ENCODE measurements at regions not wholly inside any gene's neighbourhood (a gene's known extent, or its start where the extent isn't known, plus 50 kb on each side); places are given as distances from the start of the nearest gene placed in this dataset.

DNA sequence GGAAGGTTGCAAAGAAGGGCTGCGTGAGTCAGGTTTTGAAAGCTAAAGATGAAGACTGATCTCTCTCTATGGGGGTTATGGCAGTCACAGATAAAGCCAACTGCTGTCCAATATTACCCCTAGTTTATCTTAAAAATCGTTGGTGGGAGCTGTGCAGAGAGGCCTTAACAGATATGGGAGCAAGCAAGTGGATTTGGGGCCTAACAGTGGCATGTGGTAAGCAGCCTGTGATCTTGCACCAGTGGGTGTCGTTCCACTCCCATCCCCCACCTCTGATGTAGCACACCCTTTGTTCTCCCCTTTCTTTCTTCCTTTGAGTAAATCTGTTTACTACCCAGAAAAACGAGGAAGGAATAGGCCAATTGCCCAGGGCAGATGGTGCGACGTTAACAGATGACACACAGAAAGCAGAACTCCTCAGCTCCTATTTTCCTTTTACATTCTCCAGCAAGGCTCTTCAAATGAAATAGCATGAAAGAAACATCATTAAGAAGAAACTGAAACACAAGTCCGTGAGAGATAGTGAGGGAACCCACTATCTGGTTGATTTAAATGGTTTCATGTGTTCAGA is 274.1 kb upstream of the CITED2 start:
- peak in 1 of 42 donors; percentile 2 for DNase-seq
- intact Hi-C loops (cut with DNase I), result no loop called here

DNA sequence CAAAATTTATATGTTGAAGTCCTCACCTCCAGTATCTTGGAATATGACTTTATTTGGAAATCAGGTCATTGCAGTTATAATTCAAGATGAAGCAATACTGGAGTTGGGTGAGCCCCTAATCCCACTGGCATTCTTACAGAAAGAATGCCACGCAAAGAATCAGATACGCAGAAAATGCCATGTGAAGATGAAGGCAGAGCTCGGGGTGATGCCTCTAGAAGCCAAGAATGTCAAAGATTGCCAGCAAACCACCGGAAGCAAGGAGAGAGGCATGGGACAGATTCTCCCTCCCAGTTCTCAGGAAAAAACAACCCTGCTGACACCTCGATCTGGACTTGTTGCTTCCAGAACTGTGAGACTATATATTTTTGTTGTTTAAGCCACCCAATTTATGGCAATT is 273.4 kb upstream of the CITED2 start:
- no peak for DNase-seq
- intact Hi-C loops (cut with DNase I), result no loop called here

DNA sequence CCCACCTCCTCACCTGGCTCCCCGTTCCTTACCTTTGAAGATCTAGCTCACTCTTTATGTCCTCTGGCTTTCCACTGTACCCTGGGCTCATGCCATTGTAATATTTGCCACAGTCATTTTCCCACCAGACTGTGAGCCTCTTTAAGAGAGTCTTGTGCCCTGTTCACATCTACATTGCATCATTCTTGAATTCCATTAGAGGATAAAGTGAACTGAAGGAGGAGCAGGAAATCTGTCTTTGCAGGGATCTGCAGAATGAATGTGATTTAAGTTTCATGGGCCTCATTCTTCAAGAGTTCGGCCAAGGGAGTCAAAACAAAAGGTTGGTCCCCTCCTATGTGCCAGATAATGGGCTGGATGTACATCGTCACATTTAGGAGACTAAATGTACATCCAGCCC is 272.6 kb upstream of the CITED2 start:
- no peak for DNase-seq
- intact Hi-C loops (cut with DNase I), result no loop called here

DNA sequence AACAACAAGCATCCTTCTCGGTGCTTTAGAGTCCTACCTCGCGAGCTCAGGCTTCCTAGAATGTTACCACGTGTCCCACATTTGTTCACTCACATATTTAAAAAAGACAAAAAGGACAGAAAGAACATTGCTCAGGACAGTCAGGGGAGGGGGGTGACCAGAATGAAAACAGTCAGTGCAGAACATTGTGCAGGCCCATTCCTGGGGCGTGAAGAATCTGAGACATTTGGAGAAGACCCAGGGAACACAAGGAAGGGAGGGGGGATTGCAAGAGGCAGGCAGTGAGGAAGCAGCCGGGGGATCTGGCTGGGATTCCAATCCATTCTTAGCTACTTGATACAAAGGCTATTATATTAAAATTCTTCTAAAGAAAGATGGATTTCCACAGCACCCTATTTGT is 270.4 kb upstream of the CITED2 start:
- intact Hi-C loops (cut with DNase I), result no loop called here

DNA sequence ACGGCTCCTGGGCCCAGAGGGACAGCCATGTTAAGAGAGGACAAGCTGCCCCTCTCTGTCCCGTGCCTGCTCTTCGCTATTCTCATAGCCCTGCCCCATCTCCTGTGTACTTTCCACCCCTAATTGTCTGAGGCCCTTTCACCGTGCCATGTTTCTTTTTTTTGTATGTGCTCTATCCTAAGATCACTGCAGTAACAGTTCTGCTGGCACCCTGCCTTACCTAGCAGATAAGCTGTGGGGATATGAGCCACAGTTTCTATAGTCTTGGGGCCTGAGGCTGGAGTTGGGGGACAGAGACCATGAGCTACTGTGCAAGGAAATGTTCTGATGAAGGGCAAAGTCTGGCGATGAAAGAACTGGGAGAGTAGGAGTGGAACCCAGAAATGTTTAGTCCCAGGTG is 269.5 kb upstream of the CITED2 start:
- no peak for DNase-seq
- intact Hi-C loops (cut with DNase I), result no loop called here

More for the DNA sequence above, 270.4 kb upstream of the CITED2 start:
- DNase-seq, result no peak

DNA sequence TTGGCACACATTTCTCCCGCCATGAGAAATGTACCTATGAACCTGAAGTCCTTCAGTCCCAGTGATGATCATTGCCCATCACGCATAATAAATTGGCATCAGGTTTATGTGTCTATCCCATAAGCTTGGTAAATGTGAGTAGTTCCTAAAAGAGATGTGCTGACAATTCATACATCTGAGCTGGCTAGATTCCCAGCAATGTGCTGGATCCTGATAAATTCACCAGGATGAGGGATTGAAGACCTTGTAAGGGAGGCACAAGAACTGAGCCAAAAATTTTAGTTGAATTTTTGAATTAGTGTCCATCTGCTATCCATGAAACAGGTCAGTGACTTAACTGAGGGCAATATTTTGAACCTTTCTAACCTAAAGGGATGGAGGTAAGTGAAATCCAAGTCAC is 267.9 kb upstream of the CITED2 start:
- intact Hi-C loops (cut with DNase I), result no loop called here
- no peak for DNase-seq

DNA sequence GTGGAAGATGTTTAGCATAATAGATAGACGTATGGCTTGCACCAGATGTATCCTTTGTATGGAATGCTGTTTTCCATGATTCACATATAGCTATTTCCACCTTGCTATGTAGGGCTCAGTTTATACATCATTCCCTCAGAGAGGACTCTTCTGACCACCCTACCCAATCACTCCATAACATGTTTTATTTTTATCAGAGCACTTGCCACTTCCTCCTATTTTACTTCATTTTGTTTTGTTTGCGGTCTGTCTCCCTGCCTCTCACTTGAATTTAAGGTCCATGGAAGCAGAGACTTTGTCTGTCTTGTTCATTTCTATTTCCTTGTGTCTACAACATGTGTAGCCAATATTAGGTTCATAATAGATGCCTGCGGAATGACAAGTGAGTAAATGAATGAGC is 266.9 kb upstream of the CITED2 start:
- intact Hi-C loops (cut with DNase I), result no loop called here
- DNase-seq, result no peak

DNA sequence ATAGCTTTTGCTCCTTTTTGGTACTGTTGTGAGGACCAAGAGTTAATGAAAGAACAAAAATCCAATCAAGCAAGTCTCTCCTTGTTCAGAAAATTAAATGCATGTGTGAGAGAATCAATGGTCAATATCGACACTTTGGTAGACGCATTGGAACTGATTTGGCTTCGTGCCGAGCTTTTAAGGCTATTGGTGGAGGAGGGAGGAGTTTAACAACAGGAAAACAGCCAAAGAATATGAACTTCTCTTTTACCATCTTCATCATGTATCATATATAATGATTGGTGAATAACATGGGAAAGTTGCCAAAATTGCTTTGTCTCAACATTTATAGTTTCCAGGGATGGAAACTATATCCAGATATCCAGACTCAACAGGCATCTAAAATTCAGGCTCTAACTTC is 266.5 kb upstream of the CITED2 start:
- DNase-seq, result no peak
- intact Hi-C loops (cut with DNase I), result no loop called here

DNA sequence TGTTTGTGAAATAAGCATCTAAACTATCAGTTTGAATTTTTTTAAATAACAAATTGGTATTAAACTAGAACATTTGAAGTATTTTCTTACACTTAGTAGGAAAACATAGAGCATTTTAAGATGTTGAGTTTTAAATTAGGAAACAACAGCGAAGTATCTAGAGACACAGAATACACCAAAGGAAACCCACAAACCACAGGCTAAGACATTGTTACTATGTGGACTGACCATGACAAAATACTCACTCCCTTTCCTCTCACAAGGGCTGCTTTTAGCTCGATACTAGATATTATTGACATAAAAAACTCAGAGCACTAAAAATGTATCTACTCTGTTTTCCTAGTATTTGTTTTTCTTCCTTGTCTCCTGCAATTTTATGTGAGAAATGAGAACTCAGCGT is 266.0 kb upstream of the CITED2 start:
- no peak for DNase-seq
- intact Hi-C loops (cut with DNase I), result no loop called here

DNA sequence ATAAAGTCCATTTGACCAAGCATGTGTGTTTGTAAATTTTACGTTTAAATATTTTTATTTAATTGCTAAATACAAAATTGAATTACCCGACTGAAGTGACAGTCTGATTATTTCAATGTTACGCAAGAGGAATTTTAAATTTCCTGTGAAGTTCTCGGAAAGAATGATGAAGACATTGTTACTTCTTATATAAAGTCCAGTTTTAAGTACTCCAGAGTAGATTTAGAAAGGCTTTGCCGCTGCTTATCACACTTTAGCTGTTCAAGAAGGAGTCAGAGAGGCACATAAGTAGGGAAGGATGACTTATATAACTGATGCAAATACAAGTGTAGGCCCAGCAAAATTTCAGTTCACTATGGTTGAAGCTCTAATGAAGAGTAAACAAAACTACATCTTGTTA is 265.1 kb upstream of the CITED2 start:
- intact Hi-C loops (cut with DNase I), result no loop called here

DNA sequence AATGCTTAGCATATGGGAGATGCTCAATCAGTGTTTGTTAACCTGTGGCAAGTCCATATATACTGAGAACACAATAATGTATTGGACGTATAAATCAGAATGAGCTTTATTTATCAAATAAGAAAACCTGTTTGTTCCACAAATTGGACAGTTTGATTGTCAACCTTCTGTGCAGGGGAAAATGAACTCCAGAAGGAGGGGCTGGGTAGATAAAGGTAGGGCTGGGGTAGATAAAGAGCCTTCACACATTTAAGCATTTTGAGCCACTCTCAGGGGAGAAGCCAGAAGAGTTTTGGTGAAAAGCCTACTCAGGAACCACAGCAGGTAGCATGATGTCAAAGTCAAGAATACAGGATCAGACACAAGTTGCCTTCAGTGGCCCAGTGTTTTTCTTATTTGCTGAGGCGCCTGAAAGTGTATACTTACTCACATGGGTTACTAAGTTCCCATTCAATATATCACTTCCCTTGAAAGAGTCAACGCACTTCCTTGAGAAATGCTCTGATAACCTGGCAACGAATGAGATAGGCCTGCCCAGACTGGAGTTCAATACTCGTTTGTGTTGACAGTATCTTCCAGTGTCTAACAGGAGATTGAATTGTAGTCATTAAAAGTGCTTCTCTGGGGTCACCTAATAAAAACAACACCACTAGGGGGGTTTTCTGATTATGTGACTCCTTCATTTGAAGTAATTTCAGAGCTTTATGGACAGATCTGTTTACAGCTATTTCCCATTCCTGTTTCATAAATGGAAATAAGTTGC is 263.9 kb upstream of the CITED2 start:
- no peak for DNase-seq
- intact Hi-C loops (cut with DNase I), result no loop called here

More for the DNA sequence above, 265.1 kb upstream of the CITED2 start:
- DNase-seq, result no peak

DNA sequence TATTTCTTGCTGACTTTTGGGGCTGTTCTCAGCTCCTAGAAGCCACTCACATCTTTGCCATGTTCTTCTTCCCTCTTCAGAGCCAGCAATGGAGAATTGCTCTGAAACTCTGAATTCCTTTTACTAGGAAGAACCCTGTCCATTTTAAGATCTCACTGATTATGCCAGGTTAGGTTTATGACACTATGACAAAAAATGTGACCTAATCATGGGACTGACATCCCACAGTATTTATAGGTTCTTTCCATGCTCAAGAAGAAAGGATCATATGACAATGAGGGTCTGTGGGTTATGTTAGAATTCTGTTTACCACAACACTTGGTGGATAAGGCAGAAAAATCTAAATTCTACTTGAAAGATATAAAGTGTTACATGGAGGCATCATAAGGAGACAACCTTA is 263.3 kb upstream of the CITED2 start:
- intact Hi-C loops (cut with DNase I), result no loop called here
- no peak for DNase-seq

DNA sequence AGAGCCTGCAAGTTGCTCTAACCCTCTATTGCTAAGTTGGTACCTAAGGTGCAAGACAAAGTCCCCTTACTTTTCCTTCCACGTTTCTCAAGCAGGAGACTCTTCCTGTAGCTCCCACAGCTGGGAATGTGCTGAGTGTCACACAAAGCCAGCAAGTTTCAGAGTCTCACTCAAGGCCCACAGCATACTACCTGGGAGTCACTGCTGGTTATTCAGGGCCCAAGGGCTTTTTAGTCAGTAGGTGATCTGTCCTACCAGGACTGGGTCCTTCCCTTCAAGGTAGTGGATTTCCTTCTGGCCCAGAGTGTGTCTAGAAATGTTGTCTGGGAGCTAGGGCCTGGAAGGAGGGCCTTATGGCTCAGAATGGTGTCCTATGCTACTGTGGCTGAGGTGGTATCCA is 261.9 kb upstream of the CITED2 start:
- no peak for DNase-seq
- intact Hi-C loops (cut with DNase I), result no loop called here

DNA sequence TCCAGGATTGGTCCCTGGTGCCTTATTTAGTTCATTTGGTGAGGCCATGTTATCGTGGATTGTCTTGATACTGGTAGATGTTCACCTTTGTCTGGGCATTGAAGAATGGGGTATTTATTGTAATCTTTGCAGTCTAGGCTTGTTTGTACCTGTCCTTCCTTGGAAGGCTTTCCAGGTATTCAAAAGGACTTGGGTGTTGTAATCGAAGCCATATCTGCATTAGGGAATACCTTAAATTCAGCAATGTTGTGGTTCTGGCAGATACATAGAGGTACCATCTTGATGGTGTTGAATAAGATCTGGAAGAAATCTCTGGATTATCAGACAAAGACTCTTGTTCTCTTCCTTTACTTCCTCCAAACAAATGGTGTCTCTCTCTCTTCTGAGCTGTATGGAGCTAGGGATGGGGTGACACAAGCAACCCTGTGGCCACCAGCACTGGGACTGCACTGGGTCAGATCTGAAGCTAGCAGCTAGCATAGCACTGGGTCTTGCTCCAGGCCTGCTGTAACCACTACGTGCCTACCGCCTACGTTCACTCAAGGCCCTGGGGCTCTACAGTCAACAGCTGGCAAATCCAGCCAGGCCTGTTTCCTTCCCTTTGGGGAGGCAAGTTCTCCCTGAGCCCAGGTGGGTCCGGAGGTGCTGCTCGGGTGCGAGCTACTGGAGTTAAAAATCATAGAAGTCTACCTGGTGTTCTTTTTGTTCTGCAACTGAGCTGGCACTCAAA is 261.1 kb upstream of the CITED2 start:
- DNase-seq, result no peak
- intact Hi-C loops (cut with DNase I), result no loop called here

DNA sequence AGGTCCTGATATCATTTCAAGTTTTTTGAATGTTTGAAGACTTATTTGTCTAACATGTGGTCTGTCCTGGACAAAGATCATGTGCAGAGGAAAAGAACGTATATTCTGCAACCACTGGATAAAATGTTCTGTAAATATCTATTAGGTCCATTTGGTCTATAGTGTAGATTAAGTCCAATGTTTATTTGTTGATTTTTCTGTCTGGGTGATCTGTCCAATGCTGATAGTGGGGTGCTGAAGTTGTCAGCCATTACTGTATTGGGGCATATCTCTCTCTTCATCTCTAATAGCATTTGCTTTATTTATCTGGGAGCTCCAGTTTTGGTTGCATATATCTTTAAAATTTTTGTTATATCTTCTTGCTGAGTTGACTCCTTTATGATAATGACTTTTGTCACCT is 258.4 kb upstream of the CITED2 start:
- intact Hi-C loops (cut with DNase I), result no loop called here
- DNase-seq, result no peak

DNA sequence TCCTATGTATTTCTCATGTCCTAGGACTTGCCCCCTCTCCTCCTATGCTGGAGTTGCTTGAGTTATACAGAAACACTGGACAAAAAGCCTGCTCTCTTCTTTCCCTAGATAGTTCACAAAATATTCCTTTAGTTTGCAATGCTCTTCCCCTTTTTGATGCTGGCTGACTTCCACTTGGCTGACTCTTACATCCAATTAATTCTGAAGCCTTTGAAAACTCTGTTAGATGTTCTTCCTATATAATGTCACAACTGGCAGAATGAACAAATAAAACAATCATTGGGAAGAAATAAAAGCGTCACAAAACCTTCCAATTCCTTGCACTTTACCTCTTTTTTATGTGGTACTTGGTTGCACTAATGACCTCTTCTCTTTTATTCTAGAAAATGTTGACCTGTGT is 253.8 kb upstream of the CITED2 start:
- DNase-seq, result no peak
- intact Hi-C loops (cut with DNase I), result no loop called here

DNA sequence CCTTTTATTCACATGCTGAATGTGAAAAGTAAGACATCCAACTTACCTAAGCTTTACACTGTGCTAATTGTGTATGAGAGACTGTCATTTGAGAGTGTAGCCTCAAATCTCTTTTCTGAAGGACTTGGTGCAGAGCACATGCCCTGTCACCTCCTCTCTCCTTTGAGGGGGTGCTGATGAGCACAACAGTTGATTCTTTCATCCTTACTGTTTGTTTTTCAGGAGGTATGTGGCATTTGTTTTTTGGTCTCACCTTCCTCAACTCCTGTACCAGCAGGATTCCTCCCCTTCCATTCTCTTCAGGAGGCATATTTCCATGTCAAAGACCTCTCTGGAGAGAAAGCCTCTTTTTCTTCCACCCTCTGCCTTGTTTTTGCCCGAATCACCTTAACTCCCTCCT is 252.6 kb upstream of the CITED2 start:
- intact Hi-C loops (cut with DNase I), result no loop called here

DNA sequence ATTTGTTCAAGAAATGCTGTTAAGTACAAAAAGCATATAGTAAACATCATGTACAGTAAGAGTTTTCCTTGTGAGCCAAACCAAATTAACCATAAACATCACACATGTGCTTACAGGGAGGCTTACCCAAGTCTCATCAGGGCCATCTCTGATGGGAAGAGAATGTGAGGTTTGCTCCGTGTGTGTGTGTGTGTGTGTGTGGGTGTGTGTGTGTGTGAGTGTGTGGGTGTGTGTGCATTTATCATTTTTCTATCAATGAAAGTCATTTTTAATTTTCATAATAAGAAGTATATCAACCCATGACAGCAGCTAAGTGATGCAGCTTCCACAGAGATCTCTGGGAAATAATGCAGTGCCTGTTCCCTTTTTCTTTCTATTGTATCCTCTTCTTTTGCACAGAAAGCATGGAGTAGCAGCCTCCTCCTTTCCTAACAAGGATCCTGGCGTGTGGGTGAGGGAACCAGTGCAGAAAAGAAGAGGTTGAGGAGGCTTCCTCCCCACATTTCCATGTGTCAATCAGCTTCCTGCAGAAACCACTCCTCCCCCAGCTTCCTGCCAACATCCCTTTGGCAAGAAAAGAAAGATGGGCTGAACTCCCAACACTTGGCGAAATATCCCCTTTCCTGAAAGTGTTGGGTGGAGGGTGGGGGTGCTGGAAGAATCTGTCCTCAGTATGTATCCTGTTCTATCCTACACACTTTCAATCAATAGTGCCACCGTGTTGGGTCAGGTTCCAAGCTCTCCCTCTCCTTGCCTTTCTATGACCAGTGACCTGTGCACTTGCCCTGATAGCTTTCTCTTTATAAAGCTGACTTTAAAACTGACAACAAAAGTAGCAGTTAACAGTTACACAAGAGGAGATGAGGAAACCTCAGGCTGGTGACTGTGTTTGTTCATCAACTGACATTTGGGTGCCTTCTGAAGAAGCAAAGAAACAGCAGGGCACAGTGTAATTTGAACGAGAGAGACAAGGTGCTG is 251.8 kb upstream of the CITED2 start:
- intact Hi-C loops (cut with DNase I), result no loop called here
- DNase-seq, result peak in 40 of 42 donors; percentile 11 to 89 (median 54)

More for the DNA sequence above, 252.6 kb upstream of the CITED2 start:
- no peak for DNase-seq

All from head of caudate nucleus (tissue), 42 donors.